Keratinocyte (primary cell): ENCODE measurements at regions not wholly inside any gene's neighbourhood (a gene's known extent, or its start where the extent isn't known, plus 50 kb on each side); places are given as distances from the start of the nearest gene placed in this dataset.

Experiments used
- CTCF ChIP-seq, 3 experiments: IDR thresholded peaks in 1 of 3; conservative IDR thresholded peaks in 1 of 3; optimal IDR thresholded peaks in 1 of 3; 2 replicates in 2 of 3; 3 replicates in 1 of 3; pipeline versions ENCODE3 to v1.5.1; 2011; ENCODE audit warnings: low read length in 3 of 3, mild to moderate bottlenecking in 3 of 3, moderate library complexity in 2 of 3, control low read depth in 1 of 3, inconsistent platforms in 1 of 3; ENCODE audit not compliant: insufficient read depth in 2 of 3; ENCODE audit errors: extremely low read depth in 1 of 3
- EZH2 ChIP-seq: IDR thresholded peaks from one replicate; pipeline ENCODE4 v1.6.1; 2012; ENCODE audit warnings: inconsistent platforms, mild to moderate bottlenecking, low read length, moderate library complexity

- no peak for TF ChIP-seq CTCF (optimal IDR thresholded peaks at IDR 0.05 in 1 of 3, IDR thresholded peaks at IDR 0.05 in 1 of 3, conservative IDR thresholded peaks at IDR 0.05 in 1 of 3; ENCODE audit: extremely low read depth in 1 of 3, insufficient read depth in 2 of 3, low read length in 3 of 3)
- no peak for TF ChIP-seq EZH2
These were observed 54.4 kb upstream of the GTSF1L start for GRCh38 chr20:43781215-43781614.
